LNCaP clone FGC (cell line): ENCODE measurements at regions not wholly inside any gene's neighbourhood (a gene's known extent, or its start where the extent isn't known, plus 50 kb on each side); places are given as distances from the start of the nearest gene placed in this dataset.

Experiments used
- DNase-seq: peaks from one replicate; pipeline ENCODE4 v3.0.0-alpha.2; 2011; ENCODE audit warnings: low read depth
- H3K4me3 ChIP-seq: 2 replicates; pipeline ENCODE4 v1.5.1; 2011; ENCODE audit warnings: mild to moderate bottlenecking, low read depth, low read length, control low read depth
- TF ChIP-seq, protein P1 (sequence below): IDR thresholded peaks from 2 replicates; pipeline ENCODE4 v1.5.1; 2012; ENCODE audit warnings: mild to moderate bottlenecking; ENCODE audit not compliant: control insufficient read depth, insufficient read depth; ENCODE audit errors: extremely low read depth

DNA sequence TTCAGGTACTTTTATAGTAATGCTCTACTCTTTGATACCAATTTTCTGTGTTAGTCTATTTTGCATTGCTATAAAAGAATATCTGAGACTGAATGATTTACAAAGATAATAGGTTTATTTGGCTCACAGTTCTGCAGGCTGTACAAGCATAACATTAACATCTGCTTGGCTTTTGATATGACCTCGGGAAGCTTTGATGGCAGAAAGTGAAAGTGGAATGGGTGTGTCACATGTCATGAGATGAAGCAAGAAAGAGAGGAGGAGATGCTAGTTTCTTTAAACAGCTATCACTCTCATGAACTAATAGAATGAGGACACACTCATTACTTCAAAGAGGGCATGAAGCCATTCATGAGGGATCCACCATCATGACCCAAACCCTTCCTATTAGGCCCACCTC, 270.9 kb upstream of the IL12B start:
- DNase-seq = no peak
- no peak overlapping the region for H3K4me3 ChIP-seq
- TF ChIP-seq, protein P1, sequence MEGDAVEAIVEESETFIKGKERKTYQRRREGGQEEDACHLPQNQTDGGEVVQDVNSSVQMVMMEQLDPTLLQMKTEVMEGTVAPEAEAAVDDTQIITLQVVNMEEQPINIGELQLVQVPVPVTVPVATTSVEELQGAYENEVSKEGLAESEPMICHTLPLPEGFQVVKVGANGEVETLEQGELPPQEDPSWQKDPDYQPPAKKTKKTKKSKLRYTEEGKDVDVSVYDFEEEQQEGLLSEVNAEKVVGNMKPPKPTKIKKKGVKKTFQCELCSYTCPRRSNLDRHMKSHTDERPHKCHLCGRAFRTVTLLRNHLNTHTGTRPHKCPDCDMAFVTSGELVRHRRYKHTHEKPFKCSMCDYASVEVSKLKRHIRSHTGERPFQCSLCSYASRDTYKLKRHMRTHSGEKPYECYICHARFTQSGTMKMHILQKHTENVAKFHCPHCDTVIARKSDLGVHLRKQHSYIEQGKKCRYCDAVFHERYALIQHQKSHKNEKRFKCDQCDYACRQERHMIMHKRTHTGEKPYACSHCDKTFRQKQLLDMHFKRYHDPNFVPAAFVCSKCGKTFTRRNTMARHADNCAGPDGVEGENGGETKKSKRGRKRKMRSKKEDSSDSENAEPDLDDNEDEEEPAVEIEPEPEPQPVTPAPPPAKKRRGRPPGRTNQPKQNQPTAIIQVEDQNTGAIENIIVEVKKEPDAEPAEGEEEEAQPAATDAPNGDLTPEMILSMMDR = no peak

DNA sequence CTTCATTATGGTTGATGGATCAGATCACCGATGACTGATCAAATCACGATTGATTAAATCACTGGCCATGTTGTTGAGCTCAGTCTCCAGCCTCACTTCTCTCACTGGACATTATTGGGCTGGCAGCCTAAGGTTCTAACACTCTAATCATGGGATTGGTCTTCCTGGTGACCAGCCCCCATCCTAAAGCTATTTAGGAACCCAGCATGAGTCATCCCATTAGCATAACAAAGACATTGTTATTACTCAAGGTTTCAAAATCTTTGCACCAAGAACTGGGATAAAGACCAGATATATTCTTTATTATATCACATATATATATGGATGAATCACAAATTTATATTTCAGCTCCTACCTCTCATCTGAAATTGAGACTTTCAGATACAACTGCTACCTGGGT, 272.1 kb upstream of the IL12B start:
- no peak for DNase-seq
- no peak overlapping the region for H3K4me3 ChIP-seq
- TF ChIP-seq, protein P1 = no peak

DNA sequence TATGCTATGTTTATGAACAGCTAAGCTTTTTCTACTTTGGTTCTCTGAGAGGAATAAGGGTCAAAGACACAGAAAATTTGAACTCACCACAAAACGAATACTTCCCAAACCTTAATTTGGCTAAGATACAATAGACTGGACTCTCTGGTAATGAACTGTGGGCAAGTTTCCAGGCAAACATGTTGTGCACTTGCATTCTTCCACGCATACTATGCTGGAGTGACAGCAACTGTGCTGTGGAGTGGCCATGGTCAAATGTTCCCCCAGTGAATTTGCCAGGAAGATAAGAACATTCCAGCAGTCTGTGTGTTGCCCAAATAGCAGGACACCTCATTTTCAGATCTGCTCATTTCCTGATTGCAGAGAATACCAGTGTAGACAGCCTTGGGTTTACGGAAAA, 275.3 kb upstream of the IL12B start:
- H3K4me3 ChIP-seq = no peak overlapping the region
- TF ChIP-seq, protein P1 = no peak
- DNase-seq = no peak

DNA sequence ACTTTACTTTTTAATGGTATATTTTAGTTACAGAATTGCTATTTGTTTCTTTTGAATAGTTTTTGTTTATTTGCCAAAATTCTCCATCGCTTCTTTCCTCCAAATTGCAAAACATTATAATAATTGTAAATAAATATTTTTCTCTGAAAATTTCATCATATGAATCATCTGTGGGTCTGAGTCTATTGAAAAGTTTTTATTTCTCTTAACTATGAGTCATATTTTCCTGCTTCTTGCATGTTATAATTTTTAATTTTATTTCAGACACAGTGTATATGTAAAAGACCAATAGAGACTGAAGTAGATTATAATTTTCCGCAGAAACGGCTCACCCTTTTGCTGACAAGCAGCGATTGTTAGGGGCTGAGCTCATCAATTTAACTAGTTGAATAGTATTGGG, 279.1 kb upstream of the IL12B start:
- no peak for DNase-seq
- no peak overlapping the region for H3K4me3 ChIP-seq
- TF ChIP-seq, protein P1 = no peak

DNA sequence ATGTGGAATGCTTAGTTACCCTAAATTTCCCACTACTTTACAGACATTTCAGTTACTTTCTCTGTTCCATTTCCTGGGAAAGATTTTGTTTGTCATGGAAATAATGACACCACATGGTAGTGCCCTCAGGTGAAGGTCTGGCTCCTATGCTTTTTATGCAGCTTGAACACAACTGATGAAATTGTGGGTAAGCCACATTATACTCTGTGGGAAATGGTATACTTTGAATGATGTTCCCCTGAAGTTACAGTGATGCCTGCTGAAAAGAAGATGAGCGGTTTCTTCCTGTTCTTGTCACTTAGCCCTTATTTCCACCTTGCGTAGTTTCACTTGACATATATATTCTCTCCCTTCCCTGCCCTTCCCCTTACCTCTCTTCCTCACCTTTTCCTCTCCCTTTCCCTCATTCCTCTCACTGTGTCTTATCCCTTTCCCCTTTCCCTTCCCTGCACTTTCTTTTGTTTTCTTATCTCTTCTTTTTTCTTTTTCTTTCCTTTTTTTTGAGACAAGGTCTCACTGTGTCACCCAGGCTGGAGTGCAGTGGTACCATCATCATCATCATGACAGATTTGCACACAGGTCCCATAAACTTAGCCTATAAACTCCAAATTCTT, 280.8 kb upstream of the IL12B start:
- no peak for DNase-seq
- no peak overlapping the region for H3K4me3 ChIP-seq
- TF ChIP-seq, protein P1 = no peak

DNA sequence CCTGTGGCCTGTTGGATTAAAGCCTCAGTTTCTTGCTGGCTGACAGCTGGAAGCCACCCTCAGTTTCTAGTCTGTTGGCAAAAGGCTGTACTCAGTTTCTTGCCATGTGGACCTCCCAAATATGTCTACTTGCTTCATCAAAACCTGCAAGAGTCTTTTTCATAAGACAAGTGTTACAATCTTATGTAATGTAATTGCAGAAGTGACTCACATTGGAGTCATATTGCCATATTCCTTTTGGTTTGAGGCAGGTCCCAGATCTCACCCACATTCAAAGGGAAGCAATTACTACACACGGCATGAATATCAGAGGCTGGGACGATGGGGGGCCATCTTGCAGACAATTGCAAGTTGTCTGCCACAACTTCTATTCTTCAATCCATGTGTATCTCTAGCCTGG, 286.7 kb upstream of the IL12B start:
- H3K4me3 ChIP-seq = no peak overlapping the region
- no peak for DNase-seq

DNA sequence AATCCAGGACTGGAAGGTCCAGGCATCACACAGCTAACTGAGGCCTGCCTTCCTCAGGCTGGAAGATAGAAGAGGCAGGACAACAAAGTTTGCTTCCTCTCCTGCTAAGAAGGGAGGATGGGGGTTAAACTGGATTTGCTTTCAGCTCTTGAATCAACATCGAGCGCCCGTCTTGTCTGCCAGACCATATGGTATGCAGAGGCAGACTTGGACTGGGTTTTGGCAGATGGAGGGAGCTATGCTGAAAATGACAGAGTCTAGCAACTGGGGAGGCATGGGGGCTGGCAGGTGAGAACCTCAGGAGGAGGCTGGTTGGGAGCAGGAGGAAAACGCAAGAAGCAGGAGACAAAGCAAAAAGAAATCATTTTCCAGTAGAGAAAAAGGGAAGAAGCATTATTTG, 289.5 kb upstream of the IL12B start:
- TF ChIP-seq, protein P1 = no peak
- no peak for DNase-seq

More for the DNA sequence above, 286.7 kb upstream of the IL12B start:
- TF ChIP-seq, protein P1 = no peak

More for the DNA sequence above, 289.5 kb upstream of the IL12B start:
- H3K4me3 ChIP-seq = no peak overlapping the region
